Liver (tissue), 3 donors: ENCODE measurements at regions not wholly inside any gene's neighbourhood (a gene's known extent, or its start where the extent isn't known, plus 50 kb on each side); places are given as distances from the start of the nearest gene placed in this dataset.
"Not testable (repeated sequence)": the region's sequence is repeated elsewhere in the genome, so short reads cannot be mapped to it uniquely, and the experiment has no call there.

Experiments used
- ATF3 ChIP-seq: IDR thresholded peaks from 2 replicates; pipeline ENCODE4 v1.6.1; 2016; ENCODE audit warnings: antibody characterized with exemption
- CTCF ChIP-seq: fragments of 150-350 bp; IDR thresholded peaks from 2 replicates; pipeline ENCODE4 v1.5.1; 2017; ENCODE audit warnings: improper control_type of control experiment, low read depth, low read length; ENCODE audit not compliant: missing input control
- FOXA1 ChIP-seq: IDR thresholded peaks from 2 replicates; pipeline ENCODE4 v1.6.1; 2016; ENCODE audit warnings: antibody characterized with exemption
- GABPA ChIP-seq, 2 donors: IDR thresholded peaks in 1 of 2; conservative IDR thresholded peaks in 1 of 2; 2 replicates each; pipeline ENCODE4 v1.6.1; 2016; ENCODE audit warnings: antibody characterized with exemption in 2 of 2, mild to moderate bottlenecking in 1 of 2, moderate library complexity in 1 of 2
- JUND ChIP-seq, 2 donors: IDR thresholded peaks; 2 replicates each; pipeline ENCODE4 v1.6.1; 2016; ENCODE audit warnings: antibody characterized with exemption in 2 of 2
- MAX ChIP-seq: IDR thresholded peaks from 2 replicates; pipeline ENCODE4 v1.6.1; 2016; ENCODE audit warnings: antibody characterized with exemption
- RAD21 ChIP-seq, 2 donors: IDR thresholded peaks; 2 replicates each; pipeline ENCODE4 v1.6.1; 2016; ENCODE audit warnings: antibody characterized with exemption in 2 of 2, mild to moderate bottlenecking in 2 of 2
- REST ChIP-seq: IDR thresholded peaks from 2 replicates; pipeline ENCODE4 v1.6.1; 2016; ENCODE audit warnings: antibody characterized with exemption, mild to moderate bottlenecking
- RXRA ChIP-seq, 2 donors: IDR thresholded peaks; 2 replicates each; pipeline ENCODE4 v1.6.1; 2017 to 2018; ENCODE audit warnings: antibody characterized with exemption in 2 of 2, mild to moderate bottlenecking in 1 of 2
- SP1 ChIP-seq: IDR thresholded peaks from 2 replicates; pipeline ENCODE4 v1.6.1; 2018; ENCODE audit warnings: antibody characterized with exemption, mild to moderate bottlenecking
- TAF1 ChIP-seq: conservative IDR thresholded peaks from 2 replicates; pipeline ENCODE4 v1.6.1; 2016; ENCODE audit warnings: antibody characterized with exemption, mild to moderate bottlenecking
- YY1 ChIP-seq: IDR thresholded peaks from 2 replicates; pipeline ENCODE4 v1.6.1; 2016; ENCODE audit warnings: antibody characterized with exemption, mild to moderate bottlenecking
- ZBTB33 ChIP-seq: IDR thresholded peaks from 2 replicates; pipeline ENCODE4 v1.6.1; 2016; ENCODE audit warnings: antibody characterized with exemption
- donor health status: healthy.
- donor health status: healthy.

GRCh38 chr5:99509064-99509463 is 580.3 kb upstream of the CHD1 start:
- not testable (repeated sequence) for TF ChIP-seq ATF3; CTCF; JUND (IDR thresholded peaks at IDR 0.05); MAX; GABPA (IDR thresholded peaks at IDR 0.05 in 1 of 2, conservative IDR thresholded peaks at IDR 0.05 in 1 of 2); RAD21 (IDR thresholded peaks at IDR 0.05); REST; SP1; TAF1; FOXA1; ZBTB33; YY1; RXRA (IDR thresholded peaks at IDR 0.05)
